NB4 (cell line): ENCODE measurements at regions not wholly inside any gene's neighbourhood (a gene's known extent, or its start where the extent isn't known, plus 50 kb on each side); places are given as distances from the start of the nearest gene placed in this dataset.

Experiments used
- DNase-seq: peaks from one replicate; pipeline ENCODE4 v3.0.0; 2010; ENCODE audit warnings: low read depth
- H3K4me3 ChIP-seq: one replicate; pipeline ENCODE4 v1.5.1; 2011; ENCODE audit warnings: mild to moderate bottlenecking, low read depth, low read length, moderate library complexity
- MYC ChIP-seq: IDR thresholded peaks from 2 replicates; pipeline ENCODE4 v1.6.1; 2011; ENCODE audit warnings: low read depth, low read length
- POLR2A ChIP-seq: IDR thresholded peaks from 2 replicates; pipeline ENCODE4 v1.6.1; 2011; ENCODE audit warnings: mild to moderate bottlenecking; ENCODE audit not compliant: insufficient read length; ENCODE audit errors: extremely low read depth
- TF ChIP-seq, protein P1 (sequence below): IDR thresholded peaks from 2 replicates; pipeline ENCODE4 v1.6.1; 2011; ENCODE audit warnings: low read depth, low read length
- TF ChIP-seq, protein P2 (sequence below): IDR thresholded peaks from one replicate; pipeline ENCODE4 v1.5.1; 2012; ENCODE audit warnings: low read depth, low read length

DNA sequence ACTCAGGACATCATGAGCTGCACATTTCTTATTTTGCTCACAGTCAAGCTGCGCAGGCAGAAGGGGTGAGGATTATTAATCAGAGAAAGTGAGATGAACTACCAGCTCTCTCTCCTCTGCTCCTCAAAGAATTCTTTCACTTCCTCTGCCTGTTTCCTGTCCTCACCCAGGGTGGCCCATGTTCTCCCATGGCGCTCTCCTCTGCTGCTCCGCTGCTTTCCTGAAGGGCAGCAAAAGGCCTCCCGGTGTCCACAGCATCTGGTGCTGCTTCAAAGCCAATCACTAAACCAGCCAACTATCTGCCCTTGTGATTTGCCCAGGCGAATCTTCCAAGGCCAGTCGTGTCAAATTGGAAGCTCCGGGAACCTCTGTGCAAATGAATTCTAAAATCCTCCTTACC, 324.2 kb downstream of the TPBG start:
- no peak overlapping the region for H3K4me3 ChIP-seq
- DNase-seq: no peak
- TF ChIP-seq, protein P1, sequence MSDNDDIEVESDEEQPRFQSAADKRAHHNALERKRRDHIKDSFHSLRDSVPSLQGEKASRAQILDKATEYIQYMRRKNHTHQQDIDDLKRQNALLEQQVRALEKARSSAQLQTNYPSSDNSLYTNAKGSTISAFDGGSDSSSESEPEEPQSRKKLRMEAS: no peak
- TF ChIP-seq MYC (no peak), POLR2A (no peak)
- TF ChIP-seq, protein P2, sequence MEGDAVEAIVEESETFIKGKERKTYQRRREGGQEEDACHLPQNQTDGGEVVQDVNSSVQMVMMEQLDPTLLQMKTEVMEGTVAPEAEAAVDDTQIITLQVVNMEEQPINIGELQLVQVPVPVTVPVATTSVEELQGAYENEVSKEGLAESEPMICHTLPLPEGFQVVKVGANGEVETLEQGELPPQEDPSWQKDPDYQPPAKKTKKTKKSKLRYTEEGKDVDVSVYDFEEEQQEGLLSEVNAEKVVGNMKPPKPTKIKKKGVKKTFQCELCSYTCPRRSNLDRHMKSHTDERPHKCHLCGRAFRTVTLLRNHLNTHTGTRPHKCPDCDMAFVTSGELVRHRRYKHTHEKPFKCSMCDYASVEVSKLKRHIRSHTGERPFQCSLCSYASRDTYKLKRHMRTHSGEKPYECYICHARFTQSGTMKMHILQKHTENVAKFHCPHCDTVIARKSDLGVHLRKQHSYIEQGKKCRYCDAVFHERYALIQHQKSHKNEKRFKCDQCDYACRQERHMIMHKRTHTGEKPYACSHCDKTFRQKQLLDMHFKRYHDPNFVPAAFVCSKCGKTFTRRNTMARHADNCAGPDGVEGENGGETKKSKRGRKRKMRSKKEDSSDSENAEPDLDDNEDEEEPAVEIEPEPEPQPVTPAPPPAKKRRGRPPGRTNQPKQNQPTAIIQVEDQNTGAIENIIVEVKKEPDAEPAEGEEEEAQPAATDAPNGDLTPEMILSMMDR: no peak

GRCh38 chr6:82690283-82690682, 326.7 kb downstream of the TPBG start:
- TF ChIP-seq MYC (no peak), POLR2A (no peak)
- TF ChIP-seq, protein P1: no peak
- TF ChIP-seq, protein P2: no peak
- H3K4me3 ChIP-seq: no peak overlapping the region
- DNase-seq: no peak

DNA sequence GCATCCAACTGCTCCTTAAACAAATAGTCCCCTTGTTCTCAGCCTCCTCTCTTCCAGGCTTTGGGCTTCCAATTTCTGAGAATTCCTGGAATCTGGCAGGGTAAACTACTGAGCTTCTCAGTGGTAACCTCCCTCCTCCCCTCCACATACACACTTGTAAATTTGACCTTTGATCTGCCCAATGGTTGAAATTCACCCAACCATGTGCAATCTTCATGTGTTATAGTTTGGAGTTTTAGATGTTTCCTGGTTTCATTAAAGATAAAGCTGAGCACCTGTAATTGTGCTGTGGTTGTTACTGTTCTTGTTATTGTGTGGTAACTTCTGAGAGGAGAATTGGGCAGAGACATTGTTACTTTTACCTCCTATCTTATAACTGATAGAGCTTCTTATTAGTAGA, 328.4 kb downstream of the TPBG start:
- H3K4me3 ChIP-seq: no peak overlapping the region
- no peak for DNase-seq
- TF ChIP-seq, protein P1: no peak
- TF ChIP-seq MYC (no peak), POLR2A (no peak)
- TF ChIP-seq, protein P2: no peak

GRCh38 chr6:82693094-82693493, 329.5 kb downstream of the TPBG start:
- no peak for DNase-seq
- H3K4me3 ChIP-seq: no peak overlapping the region
- TF ChIP-seq POLR2A: no peak
- TF ChIP-seq, protein P2: no peak
- no peak for TF ChIP-seq MYC
- TF ChIP-seq, protein P1: no peak

- H3K4me3 ChIP-seq: no peak overlapping the region
- TF ChIP-seq MYC: no peak
- TF ChIP-seq, protein P1: no peak
- TF ChIP-seq, protein P2: no peak
- TF ChIP-seq POLR2A: no peak
Measured at GRCh38 chr6:82701341-82701740, 337.7 kb downstream of the TPBG start.

GRCh38 chr6:82702574-82702973, 339.0 kb downstream of the TPBG start:
- no peak overlapping the region for H3K4me3 ChIP-seq
- TF ChIP-seq, protein P2: no peak
- no peak for TF ChIP-seq POLR2A
- TF ChIP-seq, protein P1: no peak
- TF ChIP-seq MYC: no peak
- DNase-seq: no peak

More at GRCh38 chr6:82701341-82701740, 337.7 kb downstream of the TPBG start:
- no peak for DNase-seq
